ENCODE measurements at regions not wholly inside any gene's neighbourhood (a gene's known extent, or its start where the extent isn't known, plus 50 kb on each side); places are given as distances from the start of the nearest gene placed in this dataset.
A peak's percentile ranks its signal among the peaks of the same experiment; 100 is the strongest.
"Not testable (repeated sequence)": the region's sequence is repeated elsewhere in the genome, so short reads cannot be mapped to it uniquely, and the experiment has no call there.

DNA sequence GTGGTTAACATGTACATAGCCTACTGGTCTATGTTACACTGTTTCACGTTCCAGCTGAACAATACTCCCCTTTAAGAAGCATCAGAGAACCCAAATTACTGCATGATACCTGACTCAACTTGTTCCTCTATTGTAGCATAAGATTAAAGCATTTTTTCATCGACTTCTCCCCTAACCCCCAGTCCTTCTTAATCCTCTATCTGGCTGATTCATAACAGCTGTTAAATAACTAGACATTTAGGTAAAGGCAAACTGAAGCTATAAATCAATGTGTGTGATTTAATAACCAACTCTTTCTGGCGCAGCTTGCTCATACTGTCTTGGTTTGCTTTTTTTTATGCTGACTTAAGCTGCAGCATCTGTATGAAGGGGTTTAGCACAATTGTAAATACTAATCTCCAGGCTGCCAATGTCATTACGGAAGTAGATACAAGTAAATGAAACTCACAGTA lies 94.2 kb upstream of the MTAP start:
- no peak for DNase-seq

DNA sequence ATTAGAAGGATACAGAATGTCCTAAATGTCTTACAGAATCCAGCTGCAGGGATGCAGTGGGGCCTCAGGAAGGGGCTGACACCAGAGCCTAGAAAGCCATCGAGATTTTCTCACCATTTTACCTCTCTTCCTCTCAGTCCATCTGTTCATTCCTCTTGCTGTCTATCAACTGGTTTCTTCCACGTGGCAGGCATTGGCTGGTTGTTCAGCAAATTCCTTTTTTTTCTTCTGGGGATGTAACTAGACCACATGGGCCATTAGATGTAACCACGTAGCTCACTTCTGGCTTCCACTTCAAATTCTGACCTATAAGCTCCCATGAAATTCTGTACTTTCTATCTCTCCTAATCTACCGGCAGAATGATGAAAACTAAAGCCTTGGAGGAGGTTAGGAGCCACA lies 93.6 kb upstream of the MTAP start:
- no peak for DNase-seq

DNA sequence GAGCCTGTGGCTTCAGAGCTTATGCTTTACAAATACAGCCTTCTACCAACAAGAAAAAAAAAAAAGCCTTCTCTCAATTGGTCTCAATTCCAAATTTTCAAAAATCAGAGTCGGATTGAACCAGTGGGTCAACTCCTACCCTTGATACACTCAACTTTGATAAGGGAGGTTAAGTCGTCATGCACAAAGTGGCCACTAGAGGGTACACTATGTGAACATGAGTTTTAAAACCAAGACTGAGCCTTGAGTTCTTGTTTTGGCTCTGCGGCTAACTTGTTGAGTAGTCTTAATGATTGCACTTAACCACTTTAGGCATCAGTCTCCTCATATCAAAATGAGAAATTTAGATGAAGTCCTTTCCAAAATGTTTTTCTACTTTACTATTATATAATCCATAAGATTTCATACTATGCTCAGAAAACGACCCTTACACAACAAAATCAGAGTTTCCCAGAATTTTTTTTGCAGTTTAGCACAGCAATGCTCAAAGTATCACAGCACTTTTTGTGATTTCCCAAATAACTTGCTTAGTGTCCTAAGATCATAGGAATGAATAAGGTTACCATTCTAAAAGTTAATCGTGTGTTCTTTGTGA lies 92.9 kb upstream of the MTAP start:
- peak; percentile 46 to 94 for DNase-seq

DNA sequence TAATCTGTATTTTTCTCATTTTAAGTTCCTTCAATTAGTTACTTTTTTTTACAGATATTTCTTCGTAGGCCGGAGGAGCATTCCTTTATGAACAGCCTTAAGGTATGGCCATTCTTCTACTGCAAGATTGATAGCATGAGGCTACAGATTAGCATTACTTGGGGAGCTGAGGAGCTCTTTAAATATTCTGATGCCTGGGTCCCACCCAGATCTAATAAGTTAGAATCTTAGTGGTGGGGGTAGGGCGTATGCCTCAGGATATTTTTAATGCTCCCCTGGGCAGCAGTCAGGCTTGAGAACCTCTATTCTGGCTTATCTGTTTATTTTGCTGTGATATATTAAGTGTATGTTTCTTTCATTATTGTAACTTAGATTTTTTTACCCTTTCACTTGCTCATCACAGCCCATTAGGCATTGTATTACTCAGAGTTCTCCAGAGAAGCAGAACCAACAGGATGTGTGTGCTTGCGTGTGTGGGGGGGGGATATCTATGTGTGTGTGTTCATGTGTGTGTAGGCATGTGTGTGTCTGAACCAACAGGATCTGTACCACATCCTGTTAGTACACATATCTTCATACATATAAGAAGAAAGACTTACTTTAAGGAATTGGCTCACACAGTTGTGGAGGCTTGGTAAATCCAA lies 91.8 kb upstream of the MTAP start:
- DNase-seq = no peak

DNA sequence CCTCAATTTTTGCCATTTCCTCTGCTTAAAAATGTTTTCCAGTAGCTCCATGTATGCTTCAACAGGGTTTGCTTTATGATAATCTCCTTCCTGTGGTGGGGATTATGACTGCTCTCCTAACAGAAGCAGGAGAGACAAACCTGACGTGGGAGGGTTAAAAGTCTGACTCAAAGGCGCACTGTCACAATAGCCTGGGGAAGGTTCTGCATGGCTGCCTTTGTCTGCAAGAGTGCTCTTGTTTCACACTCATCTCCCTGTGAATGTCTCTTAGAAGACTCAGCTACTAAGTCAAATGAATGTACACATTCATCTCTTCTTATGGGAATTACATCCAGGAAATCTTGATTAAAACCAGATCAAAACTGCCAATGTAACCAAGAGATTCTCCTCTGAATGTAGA lies 90.9 kb upstream of the MTAP start:
- no peak for DNase-seq

DNA sequence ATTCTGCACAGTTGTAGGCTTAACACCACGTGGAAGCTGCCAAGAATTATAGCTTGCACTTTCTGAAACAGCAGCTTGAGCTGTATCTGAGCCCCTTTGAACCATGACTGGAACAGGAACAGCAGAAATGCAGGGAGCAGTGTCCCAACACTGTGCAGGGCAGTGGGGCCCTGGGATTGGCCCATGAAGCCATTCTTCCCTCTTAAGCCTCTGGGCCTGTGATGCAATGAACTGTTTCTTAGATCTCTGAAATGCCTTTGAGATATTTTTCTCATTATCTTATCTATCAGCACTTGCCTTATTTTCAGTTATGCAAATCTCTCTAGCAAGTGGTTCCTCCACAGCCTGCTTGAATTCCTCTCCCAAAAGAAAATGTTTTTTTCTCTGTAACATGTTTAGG lies 87.0 kb upstream of the MTAP start:
- no peak for DNase-seq

DNA sequence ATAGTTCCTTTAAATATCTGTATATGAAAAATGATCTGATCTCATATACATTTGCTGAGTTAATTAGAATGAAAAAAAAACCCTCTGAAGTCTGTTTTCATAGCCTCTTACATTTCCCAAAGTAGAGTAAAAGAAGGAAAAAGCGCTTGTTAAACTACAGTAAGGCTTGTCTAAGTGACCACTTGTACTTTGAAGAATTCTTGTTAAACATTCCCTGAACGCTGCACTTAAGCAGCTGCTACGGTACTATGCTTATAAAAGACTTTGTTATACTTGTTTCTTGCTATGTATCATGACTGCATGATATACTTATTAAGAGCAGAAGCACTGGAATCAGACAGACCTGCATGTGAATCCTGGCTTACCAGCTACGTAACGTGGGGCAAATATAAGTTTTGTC lies 81.7 kb upstream of the MTAP start:
- no peak for DNase-seq

DNA sequence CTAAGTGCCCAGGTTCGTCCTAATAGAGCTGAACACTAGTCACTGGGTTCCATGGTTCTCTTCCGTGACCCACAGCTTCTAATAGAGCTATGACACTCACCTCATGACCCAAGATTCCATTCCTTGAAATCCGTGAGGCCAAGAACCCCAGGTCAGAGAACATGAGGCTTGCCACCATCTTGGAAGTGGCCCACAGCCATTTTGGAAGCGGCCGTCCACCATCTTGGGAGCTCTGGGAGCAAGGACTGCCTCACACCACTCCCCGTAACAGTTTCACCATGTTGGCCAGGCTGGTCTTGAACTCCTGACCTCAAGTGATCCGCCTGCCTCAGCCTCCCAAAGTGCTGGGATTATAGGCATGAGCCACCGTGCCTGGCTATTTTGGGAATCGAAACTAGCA lies 75.0 kb upstream of the MTAP start:
- DNase-seq = not testable (repeated sequence)

DNA sequence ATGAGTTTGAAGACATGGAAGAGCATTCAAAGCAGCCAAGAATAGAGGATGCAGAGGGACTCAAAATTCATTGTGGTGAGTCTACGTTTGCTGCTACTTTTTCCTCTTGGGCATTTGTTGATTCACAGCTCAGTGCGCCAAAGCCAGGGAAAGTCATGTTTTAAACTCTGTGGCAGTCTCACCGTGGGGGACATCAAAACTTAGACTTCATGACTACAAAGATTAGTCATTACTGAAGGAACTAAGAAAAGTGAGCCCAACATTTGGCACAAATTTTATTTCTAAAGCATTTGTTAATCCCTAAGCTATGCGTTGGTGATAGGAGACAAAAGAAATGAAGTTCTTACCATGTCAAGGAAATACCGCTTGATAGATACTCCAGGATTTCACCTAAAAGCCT lies 73.7 kb upstream of the MTAP start:
- no peak for DNase-seq

DNA sequence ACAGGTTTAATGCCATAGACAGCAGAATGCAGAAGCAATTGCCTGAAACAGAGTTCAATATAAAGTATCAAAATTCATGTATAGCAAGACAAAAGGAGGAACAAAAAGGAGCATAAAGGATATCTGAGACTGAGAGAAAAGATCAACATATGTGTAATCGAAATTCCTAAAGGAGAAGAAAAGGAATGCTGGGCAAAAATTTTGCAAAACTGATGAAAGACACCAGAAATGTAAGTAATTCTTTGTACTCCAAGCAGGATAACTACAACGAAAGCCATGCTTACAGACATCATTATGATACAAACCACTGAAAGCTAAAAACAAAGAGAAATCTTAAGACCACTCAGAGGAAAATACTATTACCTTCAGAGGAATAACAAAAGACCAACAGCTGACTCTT lies 72.8 kb upstream of the MTAP start:
- no peak for DNase-seq

DNA sequence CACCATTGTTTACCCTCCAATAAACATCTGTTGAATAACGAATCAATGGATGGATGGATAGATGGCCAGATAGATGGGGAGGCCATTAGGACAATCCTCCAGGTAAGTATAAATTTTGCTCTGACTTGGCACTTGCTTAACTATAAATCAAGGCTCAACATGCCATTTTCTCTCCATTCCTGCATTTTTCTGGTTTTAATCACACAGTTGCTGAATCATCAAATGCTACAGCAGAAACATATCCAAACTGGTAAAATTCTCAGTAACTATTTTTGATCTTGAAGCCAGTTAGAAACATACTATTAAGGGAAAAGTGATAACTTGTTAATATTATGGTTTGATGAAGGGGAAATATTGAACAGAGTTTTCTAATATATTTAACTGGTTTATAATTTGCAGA lies 71.5 kb upstream of the MTAP start:
- no peak for DNase-seq

DNA sequence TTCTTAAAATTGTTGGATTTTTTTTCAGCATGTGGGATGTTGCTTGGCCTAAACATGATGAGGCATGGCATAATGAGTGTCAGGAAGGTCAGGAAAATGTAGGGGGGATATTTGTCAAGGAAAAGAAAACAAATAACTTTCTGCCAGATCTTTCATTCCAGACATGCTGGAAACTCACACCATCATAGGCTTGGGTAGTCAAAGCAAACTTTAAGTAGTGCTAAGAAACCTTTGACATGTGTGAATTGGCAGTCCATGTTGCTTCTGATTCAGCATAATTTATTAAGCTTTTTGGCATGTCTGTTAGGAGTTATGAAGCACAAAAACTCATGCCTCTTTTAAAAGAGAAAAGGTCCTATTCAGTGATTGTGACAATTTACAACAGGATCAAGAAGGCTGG lies 61.3 kb upstream of the MTAP start:
- DNase-seq = no peak

DNA sequence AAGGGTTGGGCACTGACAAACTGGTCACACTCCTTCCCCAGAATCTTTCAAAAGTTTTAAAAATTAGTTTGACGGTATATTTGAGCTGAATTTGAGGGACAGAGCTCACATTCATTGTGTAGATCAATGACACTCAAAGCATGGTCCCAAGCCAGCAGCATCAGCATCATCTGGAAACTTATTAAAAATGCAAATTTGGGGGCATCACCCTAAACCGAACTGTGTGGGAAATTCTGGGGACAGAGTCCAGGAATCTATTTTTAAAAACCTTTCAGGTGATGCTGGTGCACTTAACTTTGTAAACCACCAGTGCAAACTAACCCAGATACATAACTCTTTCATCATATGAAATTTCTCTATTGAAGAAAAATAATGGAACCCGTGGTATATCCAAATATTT lies 58.1 kb upstream of the MTAP start:
- no peak for DNase-seq

DNA sequence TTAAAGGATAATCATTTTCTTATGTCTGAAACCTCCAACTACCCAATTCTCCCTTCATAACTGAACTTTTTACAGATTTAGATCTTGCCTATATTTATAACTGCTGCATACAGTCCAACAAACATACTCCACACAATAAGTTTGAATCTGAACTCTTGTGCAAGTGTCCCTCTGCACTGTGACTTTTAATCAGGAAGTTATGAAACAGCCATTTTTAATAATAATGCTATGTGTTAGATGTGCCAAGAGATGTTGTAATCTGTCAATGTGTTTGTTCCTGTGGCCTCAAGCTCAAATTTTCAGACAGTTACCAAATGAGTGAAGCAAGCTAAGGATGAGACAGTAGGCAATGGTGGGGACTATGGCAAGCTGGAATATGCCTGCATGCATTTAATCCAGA lies 57.6 kb upstream of the MTAP start:
- peak; percentile 47 to 51 for DNase-seq

DNA sequence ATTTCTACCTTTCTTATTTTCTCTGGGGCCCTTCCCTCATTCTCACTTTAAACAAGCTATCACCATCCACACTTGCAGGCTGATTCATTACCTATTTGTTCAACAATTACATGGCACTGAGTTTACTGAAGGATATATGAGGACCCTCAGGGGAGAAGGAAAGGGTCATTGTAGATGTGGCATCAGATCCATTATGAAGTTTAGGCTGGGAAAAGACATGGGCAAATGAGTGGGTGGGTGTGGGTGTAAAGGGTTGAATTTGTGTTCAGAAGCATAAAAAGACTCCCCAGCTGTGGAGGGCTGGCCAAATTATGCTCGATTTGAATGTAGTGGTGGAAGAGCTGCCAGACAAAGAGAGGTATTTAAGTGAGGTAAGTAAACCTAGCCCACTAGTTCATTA lies 55.9 kb upstream of the MTAP start:
- DNase-seq = no peak

DNA sequence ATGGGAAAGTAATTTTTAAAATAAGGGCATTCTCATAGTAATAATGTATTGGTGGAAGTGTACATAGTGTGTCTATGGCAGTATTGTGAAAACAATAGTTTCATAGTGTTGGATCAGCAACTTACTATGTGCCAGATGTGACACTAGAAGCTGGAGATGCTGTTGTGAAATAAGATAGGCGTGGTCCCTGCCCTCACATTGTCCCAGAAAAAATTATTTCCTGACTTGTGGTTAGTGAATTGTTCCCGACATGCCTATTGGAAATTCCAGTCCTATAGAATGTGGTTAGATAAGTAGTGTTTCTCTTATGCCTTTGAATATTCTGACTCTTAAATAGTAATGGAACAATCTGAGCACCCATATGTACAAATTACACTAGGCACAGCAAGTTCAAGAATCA lies 55.3 kb upstream of the MTAP start:
- DNase-seq = peak; percentile 13 to 35

DNA sequence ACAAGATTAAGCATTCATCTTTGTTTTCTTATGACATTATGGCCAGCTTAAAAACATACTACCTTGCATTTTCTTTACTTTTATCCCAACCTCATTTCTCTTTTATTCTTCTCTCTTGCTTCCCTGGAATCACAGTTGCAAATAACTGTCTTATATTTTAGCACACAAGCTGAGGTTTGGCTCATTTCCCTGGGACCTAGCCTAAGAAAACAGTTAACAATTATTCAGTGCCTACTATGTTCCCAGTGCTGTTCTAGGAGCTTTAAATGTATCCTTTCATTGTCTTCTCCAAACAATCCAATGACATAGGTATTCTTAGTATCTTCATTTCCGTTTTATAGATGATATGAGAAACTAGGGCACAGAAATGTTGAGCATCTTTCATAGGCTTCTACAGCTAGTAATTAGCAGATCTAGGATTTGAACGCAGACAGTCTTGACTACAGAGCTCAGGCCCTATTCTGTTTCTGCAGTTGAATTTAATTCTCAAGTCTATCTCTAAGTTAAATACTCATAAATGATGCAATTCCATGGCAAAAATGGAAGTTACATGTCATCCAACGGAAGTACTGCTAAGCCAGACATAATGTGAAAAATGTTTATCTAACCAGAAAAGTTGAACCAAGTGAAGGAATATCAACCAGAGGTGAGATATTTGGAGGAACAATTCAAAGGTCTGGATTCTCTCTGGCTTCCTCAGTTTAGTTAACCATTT lies 52.3 kb upstream of the MTAP start:
- no peak for DNase-seq

DNA sequence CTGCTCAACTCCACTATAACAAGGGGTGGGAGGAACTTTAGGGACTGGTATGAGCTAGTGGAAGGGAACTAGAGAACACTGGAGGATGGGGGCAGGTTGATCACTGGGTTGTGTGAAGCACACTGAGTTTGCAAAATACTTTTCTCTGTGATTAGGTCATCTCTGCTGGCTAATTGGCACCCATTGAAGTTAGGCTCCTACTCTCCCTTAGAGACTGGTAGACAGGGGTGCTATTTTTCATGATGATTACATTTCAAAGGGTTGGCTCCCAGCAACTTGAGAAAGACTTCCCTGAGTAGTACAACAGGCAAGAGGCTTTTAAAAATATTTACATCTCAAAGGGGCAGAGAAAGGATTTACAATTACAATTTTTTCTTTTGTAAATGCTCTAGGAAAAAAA lies 50.4 kb upstream of the MTAP start:
- no peak for DNase-seq
